ENCODE measurements at regions not wholly inside any gene's neighbourhood (a gene's known extent, or its start where the extent isn't known, plus 50 kb on each side); places are given as distances from the start of the nearest gene placed in this dataset.

DNA sequence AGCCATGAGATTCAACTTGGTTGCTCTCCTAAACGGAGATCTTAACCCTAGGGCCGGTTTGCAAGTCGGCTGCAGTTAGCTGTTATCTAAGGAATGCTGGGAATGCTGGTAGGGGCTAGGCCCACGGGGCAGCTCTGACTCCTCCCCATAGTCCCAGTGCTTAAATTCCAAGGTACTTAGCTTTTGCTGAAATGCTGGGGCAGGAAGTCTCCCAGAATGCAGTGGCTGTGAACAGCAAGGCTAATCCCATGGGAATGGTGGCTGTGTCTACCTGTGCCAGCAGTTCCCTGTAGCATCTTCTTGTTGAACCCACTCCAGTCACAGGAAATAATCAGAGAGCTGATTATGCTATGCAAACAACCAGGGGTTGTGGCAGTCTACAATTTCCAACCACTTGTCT lies 102.5 kb upstream of the TJP1 start:
- Histone ChIP-seq H3K9me3 (no peaks in the 10 kb centered on the region), H3F3A (replicated peaks; ENCODE audit: insufficient read depth) (no peaks in the 10 kb centered on the region), H2AFZ (ENCODE audit: low read depth) (no peak overlapping the region; the same call in 1 of the 2 replicates), H3K4me1 (ENCODE audit: control insufficient read depth in 1 of 2, insufficient read depth in 2 of 2, low read depth in 1 of 2, low read length in 1 of 2) (no peaks in the 10 kb centered on the region; a peak in 1 of 4 replicates), H4K20me1 (ENCODE audit: insufficient read depth) (no peaks in the 10 kb centered on the region), H3K27ac (ENCODE audit: low read depth in 2 of 2, low read length in 1 of 2) (no peak overlapping the region), H3K4me3 (ENCODE audit: low read depth in 2 of 2, low read length in 1 of 2) (no peak overlapping the region), H3K36me3 (replicated peaks in 1 of 2; ENCODE audit: control insufficient read depth in 1 of 2, insufficient read depth in 2 of 2, low read length in 1 of 2) (no peaks in the 10 kb centered on the region), H3K27me3 (ENCODE audit: insufficient read depth) (no peaks in the 10 kb centered on the region; the same call in 1 of the 2 replicates), H3K9me2 (no peaks in the 10 kb centered on the region), H3K79me2 (ENCODE audit: insufficient read depth) (no peaks in the 10 kb centered on the region), H3K9ac (no peak overlapping the region), H3K4me2 (no peak overlapping the region)
- ChIA-PET POLR2A (no interaction called here), CTCF (interaction anchor here (1.0 to 7.1 kb wide), 18 partner anchors 8 to 254 kb away, joined by 3 to 104 read pairs (median 6); no protein-coding TSS in a partner anchor)
- TF ChIP-seq EZH2phosphoT487 (IDR thresholded peaks at IDR 0.05; ENCODE audit: borderline replicate concordance, low read depth) (no peak), FOXM1 (IDR thresholded peaks at IDR 0.05; ENCODE audit: low read depth) (no peak), CHD2 (IDR thresholded peaks at IDR 0.05; ENCODE audit: low read length, partially characterized antibody) (no peak), FOSL2 (IDR thresholded peaks at IDR 0.05; ENCODE audit: borderline replicate concordance, low read depth) (no peak), FOXJ3 (CRISPR knock-in tag; IDR thresholded peaks at IDR 0.05) (no peak)
- TF ChIP-seq, protein P1, sequence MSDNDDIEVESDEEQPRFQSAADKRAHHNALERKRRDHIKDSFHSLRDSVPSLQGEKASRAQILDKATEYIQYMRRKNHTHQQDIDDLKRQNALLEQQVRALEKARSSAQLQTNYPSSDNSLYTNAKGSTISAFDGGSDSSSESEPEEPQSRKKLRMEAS (IDR thresholded peaks at IDR 0.05; ENCODE audit: low read depth), result no peak
- DNase-seq, result no peak
- 53% methylated on average over 4 of the region's 4 CpGs for WGBS (ENCODE audit: low lambda C conversion rate)

DNA sequence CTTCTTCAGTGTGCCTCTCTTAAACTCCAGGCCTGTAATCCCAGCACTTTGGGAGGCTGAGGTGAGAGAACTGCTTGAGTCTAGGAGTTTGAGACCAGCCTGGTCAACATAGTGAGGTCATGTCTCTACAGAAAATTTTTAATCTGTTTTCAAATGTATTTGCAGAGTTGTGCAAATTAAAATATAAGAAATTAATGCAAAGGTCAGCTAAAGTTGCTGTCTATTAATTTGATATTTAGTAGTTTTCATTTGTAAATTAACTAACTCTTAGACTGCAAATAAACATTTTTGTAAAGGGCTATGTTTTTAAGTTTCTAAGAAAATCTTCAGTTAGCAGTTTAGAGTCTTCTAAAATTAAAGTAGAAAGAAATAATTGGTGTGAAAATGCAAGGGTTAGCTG lies 99.9 kb upstream of the TJP1 start:
- Histone ChIP-seq H3K4me1 (ENCODE audit: control insufficient read depth in 1 of 2, insufficient read depth in 2 of 2, low read depth in 1 of 2, low read length in 1 of 2) (no peaks in the 10 kb centered on the region; a peak in 1 of 4 replicates), H3K9me2 (no peaks in the 10 kb centered on the region), H3K27me3 (ENCODE audit: insufficient read depth) (no peaks in the 10 kb centered on the region; the same call in 1 of the 2 replicates), H2AFZ (ENCODE audit: low read depth) (no peak overlapping the region), H3K4me2 (no peak overlapping the region), H4K20me1 (ENCODE audit: insufficient read depth) (no peaks in the 10 kb centered on the region), H3K9ac (no peak overlapping the region), H3K9me3 (no peaks in the 10 kb centered on the region), H3F3A (replicated peaks; ENCODE audit: insufficient read depth) (no peaks in the 10 kb centered on the region), H3K36me3 (replicated peaks in 1 of 2; ENCODE audit: control insufficient read depth in 1 of 2, insufficient read depth in 2 of 2, low read length in 1 of 2) (no peaks in the 10 kb centered on the region), H3K4me3 (ENCODE audit: low read depth in 2 of 2, low read length in 1 of 2) (no peak overlapping the region), H3K79me2 (ENCODE audit: insufficient read depth) (no peaks in the 10 kb centered on the region), H3K27ac (ENCODE audit: low read depth in 2 of 2, low read length in 1 of 2) (no peak overlapping the region)
- TF ChIP-seq MEF2A (IDR thresholded peaks at IDR 0.05; ENCODE audit: borderline replicate concordance, low read depth), result no peak
- TF ChIP-seq, protein P2, sequence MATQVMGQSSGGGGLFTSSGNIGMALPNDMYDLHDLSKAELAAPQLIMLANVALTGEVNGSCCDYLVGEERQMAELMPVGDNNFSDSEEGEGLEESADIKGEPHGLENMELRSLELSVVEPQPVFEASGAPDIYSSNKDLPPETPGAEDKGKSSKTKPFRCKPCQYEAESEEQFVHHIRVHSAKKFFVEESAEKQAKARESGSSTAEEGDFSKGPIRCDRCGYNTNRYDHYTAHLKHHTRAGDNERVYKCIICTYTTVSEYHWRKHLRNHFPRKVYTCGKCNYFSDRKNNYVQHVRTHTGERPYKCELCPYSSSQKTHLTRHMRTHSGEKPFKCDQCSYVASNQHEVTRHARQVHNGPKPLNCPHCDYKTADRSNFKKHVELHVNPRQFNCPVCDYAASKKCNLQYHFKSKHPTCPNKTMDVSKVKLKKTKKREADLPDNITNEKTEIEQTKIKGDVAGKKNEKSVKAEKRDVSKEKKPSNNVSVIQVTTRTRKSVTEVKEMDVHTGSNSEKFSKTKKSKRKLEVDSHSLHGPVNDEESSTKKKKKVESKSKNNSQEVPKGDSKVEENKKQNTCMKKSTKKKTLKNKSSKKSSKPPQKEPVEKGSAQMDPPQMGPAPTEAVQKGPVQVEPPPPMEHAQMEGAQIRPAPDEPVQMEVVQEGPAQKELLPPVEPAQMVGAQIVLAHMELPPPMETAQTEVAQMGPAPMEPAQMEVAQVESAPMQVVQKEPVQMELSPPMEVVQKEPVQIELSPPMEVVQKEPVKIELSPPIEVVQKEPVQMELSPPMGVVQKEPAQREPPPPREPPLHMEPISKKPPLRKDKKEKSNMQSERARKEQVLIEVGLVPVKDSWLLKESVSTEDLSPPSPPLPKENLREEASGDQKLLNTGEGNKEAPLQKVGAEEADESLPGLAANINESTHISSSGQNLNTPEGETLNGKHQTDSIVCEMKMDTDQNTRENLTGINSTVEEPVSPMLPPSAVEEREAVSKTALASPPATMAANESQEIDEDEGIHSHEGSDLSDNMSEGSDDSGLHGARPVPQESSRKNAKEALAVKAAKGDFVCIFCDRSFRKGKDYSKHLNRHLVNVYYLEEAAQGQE (IDR thresholded peaks at IDR 0.05; ENCODE audit: low read depth, low read length), result no peak
- ChIA-PET POLR2A (no interaction called here), CTCF (interaction anchor here (0.9 to 7.1 kb wide), 3 partner anchors 8 to 174 kb away, joined by 3 to 104 read pairs (median 5); partner anchors contain the start of gene TJP1)
- no peak for DNase-seq
